HG03378 (cell line): ENCODE measurements at regions not wholly inside any gene's neighbourhood (a gene's known extent, or its start where the extent isn't known, plus 50 kb on each side); places are given as distances from the start of the nearest gene placed in this dataset.
"Not testable (repeated sequence)": the region's sequence is repeated elsewhere in the genome, so short reads cannot be mapped to it uniquely, and the experiment has no call there.

ENCODE experiments used
- ATAC-seq: cut with Tn5 transposase; IDR thresholded peaks from one replicate; pipeline ENCODE4 v1.9.1; 2021; ENCODE audit warnings: mild to moderate bottlenecking, moderate library complexity; ENCODE audit not compliant: unreplicated experiment

- no peak for ATAC-seq
Measured at GRCh38 chr2:65594150-65594549, 161.8 kb upstream of the SPRED2 start.

GRCh38 chr2:65589667-65590066 is 157.3 kb upstream of the SPRED2 start:
- no peak for ATAC-seq

- no peak for ATAC-seq
Measured at GRCh38 chr2:65587779-65588178, 155.4 kb upstream of the SPRED2 start.

- ATAC-seq = no peak
Measured at GRCh38 chr2:65586516-65586915, 154.1 kb upstream of the SPRED2 start.

GRCh38 chr2:65583061-65583460 is 150.7 kb upstream of the SPRED2 start:
- ATAC-seq = no peak

- no peak for ATAC-seq
Measured at GRCh38 chr2:65582364-65582763, 150.0 kb upstream of the SPRED2 start.

- ATAC-seq = no peak
Measured at GRCh38 chr2:65580824-65581223, 148.4 kb upstream of the SPRED2 start.

GRCh38 chr2:65579506-65580235 is 147.3 kb upstream of the SPRED2 start:
- ATAC-seq = no peak

- ATAC-seq = no peak
Measured at GRCh38 chr2:65577654-65578053, 145.3 kb upstream of the SPRED2 start.

GRCh38 chr2:65576861-65577601 is 144.6 kb upstream of the SPRED2 start:
- no peak for ATAC-seq

- ATAC-seq = no peak
Measured at GRCh38 chr2:65576278-65576677, 143.9 kb upstream of the SPRED2 start.

GRCh38 chr2:65574993-65575392 is 142.6 kb upstream of the SPRED2 start:
- ATAC-seq = no peak

GRCh38 chr2:65568656-65569440 is 136.4 kb upstream of the SPRED2 start:
- ATAC-seq = not testable (repeated sequence)

GRCh38 chr2:65566617-65567016 is 134.2 kb upstream of the SPRED2 start:
- ATAC-seq = no peak

GRCh38 chr2:65565681-65566080 is 133.3 kb upstream of the SPRED2 start:
- ATAC-seq = no peak

- ATAC-seq = no peak
Measured at GRCh38 chr2:65564299-65564698, 131.9 kb upstream of the SPRED2 start.

- ATAC-seq = no peak
Measured at GRCh38 chr2:65562890-65563289, 130.5 kb upstream of the SPRED2 start.

GRCh38 chr2:65558743-65559142 is 126.3 kb upstream of the SPRED2 start:
- ATAC-seq = no peak

- no peak for ATAC-seq
Measured at GRCh38 chr2:65557616-65558573, 125.5 kb upstream of the SPRED2 start.

GRCh38 chr2:65554765-65555591 is 122.6 kb upstream of the SPRED2 start:
- peak; percentile 74 for ATAC-seq
